Medulla oblongata (tissue), 1 donor: ENCODE measurements at regions not wholly inside any gene's neighbourhood (a gene's known extent, or its start where the extent isn't known, plus 50 kb on each side); places are given as distances from the start of the nearest gene placed in this dataset.
A peak's percentile ranks its signal among the peaks of the same experiment; 100 is the strongest.

Experiments
- DNase-seq: peaks from one replicate; pipeline ENCODE4 v3.0.0-alpha.2; 2015; ENCODE audit errors: extremely low spot score

DNA sequence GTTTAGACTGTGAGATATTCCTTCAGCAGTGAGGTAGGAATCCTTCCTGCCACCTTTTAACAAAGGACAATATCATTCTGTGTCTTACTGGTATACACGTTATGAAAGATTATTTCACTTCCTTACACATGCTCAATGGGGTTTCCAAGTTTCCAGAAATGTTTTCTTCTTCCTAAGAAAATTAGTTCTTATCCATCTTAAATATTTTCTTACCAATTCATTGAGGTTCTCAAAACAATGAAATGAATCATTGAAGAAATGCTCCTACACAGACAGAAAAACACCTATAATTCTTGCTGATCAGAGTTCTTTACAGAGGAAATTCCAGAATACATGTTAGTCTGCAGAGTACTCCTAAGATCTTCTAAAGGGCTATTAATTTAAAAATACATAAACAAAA lies 51.4 kb upstream of the SEC61G start:
- no peak for DNase-seq

DNA sequence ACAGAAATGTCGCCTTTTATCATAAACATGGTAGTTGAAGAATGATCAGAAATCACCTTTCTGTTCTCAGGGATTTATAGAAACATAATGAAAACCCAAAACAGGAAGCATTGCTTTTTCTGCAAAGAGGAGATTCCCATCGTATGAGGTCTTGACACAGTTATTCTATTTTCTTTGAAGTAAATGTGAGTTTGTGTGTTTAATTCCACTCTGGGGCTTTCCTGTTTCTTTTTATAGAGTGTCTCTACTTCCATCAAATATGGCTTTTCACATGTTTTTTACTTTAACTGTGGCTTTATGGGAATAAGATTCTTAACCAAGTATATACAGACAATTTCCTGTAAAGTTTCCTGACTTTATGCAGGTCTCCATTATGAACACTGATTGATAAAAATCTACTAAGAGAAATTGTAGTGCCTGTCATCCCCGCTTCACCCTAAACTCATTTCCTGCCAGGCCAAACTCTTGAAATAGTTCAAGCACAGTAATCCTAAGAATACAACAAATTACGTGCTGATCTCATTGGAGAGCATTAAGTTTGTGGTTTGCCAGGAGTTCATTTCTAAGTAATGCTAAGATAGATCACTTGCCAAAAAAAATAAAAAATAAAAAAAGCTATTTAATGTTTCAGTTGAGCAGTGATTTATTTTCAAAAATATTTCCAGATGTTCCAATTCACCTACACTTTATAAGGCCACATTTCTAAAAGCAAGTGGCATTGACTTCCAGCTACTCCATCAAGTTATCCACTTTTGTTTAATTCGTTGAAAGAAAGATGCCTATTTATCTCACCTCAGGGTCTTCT lies 52.2 kb upstream of the SEC61G start:
- no peak for DNase-seq

DNA sequence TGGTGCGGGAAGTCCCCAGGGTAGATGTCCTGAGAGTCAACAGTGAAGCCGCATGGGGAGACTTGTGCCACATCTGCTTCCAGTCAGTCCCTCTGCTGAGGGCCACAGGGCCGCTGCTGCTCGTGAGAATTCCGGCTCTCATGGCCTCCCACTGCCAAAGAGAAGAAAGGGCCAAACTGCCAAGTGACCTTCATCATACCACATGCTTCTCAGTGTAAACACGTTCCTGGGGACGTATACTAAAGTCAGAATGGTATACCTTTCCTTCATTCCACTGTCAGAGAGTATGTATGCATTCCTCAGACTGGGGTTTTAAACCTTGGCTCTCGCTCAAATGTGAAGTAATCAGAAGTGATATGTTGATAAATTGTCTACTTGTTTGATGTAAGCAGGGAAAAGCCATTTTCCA lies 52.8 kb upstream of the SEC61G start:
- DNase-seq, result no peak

DNA sequence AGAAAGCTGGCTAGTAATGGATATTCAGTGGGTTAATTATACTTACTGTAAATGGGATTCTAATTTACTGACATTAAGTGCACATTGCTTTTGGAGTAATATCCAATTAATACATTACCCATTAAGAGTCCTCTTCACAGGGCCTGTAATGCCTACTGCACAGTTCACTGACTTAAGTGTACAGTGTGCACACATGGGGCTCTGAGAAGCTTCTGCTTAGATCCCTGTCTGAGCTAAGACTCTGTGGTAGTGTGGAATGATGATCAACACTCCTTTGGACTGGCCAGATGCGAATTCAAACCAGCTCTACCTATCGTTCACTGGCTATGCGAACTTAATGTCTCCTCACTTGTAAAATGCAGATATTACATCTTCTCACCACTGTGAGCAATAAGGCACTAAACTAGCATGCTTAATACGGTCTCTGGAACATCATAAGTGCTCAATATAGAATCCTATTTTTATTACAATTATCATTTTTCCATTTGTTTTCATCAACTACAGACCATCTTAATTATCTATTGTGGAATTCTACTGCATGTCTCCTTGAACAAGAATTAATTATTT lies 53.8 kb upstream of the SEC61G start:
- no peak for DNase-seq

DNA sequence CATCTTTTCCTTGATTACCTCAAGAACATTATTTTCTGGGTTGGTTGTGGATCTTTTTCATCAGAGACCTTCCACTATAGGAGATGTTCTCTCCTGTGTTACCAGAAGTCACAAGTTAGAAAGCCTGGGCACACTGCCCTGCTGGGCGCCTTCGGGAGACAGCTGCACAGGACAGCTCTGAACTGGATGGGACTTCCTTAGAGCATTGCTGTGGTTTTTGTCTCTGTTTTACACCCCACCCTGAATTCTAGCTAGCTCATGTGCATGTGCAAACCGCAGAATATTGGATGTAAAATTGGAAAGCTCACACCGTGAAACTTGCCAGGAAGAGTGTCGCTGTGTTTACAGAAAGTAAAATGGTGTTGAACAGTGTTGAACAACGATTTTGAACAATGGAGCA lies 54.4 kb upstream of the SEC61G start:
- peak; percentile 47 for DNase-seq

DNA sequence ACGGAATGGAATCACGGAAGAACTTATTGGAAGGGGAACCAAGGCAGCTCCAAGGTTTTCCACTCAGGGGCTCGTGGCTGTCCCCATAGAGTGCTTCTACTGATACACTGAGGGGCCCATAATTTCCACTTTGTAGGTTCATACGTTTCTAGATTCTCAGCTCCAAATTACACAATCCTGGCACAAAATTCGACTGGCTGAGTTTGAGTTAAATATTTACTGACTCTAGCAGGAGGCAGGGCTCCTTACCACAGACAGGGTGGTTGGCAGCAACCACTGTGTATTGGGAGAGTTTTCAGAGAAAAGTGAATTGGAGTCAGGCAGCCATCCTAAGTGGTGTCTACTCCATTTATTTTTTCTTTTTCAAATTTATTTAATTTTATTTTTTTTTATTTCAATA lies 55.4 kb upstream of the SEC61G start:
- no peak for DNase-seq

DNA sequence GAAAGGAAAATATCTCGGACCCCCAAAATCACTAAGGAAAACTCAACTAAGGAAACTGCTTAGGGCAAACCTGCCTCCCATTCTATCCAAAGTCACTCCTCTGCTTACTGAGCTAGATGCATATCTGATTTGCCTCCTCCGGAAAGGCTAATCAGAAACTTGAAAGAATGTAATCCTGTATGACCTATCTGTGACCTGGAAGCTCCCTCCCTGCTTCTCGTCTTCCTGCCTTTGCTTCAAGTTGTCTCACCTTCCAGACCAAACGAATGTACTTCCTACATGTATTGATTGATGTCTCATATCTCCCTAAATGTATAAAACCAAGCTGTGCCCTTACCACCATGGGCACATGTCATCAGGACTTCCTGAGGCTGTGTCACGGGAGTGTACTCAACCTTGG lies 58.1 kb upstream of the SEC61G start:
- DNase-seq, result no peak

DNA sequence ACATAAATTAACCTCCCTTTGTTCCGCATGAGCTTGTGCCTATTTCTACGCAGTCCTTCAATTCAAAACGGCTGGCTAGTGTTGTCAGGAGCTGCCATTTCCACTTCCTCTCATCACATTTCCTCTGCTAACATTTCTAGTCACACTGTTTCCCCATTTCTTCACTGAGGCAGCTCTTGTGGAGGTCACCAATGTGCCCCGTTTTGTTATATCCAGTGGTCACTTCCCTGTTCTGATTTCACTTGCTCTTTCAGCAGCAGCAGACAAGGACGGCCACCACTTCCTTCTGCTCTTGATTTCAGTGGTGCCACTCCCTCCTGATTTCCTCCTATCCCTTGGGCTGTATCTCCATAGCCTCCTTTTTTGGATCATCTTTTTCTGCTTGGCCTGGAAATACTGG lies 64.8 kb upstream of the SEC61G start:
- DNase-seq, result peak; percentile 84

DNA sequence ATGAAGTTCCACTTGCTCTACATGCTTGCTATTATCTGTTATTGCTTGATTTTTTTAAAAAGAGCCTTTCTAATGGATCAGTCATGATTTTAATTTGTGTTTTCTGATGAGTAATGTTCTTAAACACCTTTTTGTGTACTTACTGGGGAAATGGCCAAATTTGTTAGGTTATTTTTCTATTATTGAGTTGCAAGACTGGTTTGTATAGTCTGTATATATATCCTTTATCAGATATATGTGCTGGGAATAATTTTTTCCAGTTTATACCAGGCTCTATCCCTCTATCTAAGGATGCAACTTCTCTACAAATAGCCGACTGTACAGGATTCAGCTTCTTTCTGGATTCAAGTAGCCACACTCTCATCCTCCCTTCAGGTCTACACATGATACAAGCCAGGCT lies 65.6 kb upstream of the SEC61G start:
- DNase-seq, result no peak

DNA sequence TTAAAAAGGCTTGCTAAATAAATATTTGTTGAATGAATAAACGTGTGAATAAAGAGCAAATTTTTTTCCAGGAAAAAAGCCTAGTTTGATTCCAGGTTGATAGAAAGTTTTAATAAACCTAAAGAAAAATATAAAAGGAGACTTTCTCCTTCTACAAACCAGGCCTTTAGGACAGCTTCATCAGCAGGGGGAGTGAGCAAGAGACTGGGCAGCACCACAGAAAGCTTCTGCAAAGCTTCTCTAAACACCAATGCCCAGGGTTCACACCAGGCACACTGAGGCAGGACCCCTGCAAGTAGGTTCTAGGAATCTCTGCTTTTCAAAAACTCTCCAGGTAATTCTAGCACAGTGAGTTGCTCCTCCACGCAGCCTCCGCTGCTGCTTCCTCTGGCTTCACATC lies 66.4 kb upstream of the SEC61G start:
- DNase-seq, result no peak

DNA sequence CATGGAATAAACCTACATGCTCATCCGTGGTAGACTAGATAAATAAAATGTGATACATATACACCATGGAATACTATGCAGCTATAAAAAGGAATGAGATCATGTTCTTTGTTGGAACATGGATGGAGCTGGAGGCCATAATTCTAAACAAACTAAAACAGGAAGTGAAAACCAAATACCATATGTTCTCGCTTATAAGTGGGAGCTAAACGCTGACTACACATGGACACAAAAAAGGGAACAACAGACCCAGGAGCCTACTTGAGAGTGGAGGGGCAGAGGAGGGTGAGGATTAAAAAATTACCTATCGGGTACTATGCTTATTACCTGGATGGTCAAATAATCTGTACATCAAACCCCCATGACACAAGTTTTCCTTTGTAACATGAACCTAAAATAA lies 68.7 kb upstream of the SEC61G start:
- no peak for DNase-seq

DNA sequence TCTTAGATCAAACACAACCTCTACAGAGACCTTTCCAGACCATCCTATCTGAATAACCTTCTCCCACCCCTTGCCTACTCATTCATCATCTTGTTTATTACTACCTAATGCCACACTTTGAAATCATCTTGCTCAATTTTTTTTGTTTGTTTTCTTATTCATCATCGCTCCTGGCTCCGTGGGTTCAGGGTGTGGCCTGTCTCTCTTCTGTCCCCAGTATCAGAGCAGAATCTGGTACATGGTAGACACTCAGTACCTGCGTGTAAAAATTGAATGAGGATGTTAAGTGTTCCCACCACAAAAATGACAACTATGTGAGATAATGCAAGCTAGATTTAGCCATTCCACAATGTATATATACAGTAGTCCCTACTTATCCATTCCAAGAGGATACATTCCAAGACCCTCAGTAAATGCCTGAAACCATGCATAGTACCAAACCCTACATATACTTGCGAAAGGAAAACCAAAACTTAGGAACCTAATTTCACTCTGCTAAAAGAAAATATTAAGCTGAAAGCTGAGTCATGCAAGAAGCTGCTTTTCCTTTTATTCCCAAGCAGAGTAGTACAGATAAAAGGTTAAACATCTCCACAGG lies 72.1 kb upstream of the SEC61G start:
- no peak for DNase-seq

DNA sequence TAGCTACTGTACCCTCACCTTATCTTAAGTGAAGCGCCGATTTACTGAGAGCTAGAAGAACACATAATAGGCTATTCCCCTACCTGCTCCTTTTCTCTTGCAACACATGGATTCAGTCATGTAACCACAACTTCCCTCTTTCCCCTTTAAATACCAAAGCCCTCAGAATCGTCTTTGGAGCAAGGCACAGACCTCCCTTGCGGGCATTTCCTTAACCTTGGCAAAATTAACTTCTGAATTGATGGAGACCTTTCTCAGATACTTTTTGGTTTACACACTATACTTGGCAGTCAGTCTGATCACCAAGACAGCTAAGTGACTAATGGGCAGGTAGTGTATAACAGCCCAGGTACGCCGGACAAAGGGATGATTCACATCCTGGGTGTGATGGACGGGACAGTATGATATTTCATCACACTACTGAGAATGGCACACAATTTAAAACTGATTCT lies 72.7 kb upstream of the SEC61G start:
- DNase-seq, result peak; percentile 33

DNA sequence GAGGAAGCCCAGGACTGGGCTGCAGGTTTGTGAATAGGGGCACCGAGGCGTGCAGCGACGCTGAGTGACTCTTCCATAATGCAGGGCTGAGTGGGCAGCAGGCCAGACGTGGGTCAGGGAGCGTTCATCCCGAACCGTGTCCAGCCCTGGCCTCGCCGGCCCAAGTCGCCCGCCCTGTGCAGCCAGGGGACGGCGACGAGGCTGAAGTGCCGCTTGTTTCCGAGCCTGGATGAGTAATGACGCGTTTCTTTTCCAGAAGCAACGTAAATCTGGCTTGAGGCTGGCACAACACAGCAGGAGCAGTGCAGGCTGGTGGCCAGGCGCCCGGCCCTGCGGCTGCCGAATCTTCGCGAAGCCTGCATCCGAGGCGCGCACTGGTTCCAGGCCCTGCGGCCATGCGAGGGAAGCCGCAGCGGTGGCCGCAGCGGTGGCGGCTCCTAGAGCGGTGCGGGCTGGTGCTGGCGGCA lies 74.0 kb upstream of the SEC61G start:
- DNase-seq, result no peak

DNA sequence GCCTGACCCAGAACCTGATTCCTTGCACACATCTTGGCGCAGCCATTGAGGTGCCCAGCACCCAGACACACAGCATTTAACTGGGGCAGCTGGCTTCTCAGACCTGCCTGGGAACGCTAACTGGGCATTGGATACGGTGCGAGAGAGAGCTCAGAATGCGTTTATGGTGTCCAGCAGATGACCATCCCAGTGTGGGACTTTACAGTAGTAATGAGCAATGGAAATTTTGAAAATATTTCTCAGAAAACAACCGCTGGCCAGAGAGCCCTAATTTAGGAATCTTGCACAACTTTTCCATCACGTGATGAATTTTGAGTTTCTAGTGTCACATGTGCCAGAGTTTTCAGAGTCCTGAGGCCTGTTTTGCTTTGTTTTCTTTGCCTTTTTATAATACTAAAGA lies 78.2 kb upstream of the SEC61G start:
- DNase-seq, result no peak

DNA sequence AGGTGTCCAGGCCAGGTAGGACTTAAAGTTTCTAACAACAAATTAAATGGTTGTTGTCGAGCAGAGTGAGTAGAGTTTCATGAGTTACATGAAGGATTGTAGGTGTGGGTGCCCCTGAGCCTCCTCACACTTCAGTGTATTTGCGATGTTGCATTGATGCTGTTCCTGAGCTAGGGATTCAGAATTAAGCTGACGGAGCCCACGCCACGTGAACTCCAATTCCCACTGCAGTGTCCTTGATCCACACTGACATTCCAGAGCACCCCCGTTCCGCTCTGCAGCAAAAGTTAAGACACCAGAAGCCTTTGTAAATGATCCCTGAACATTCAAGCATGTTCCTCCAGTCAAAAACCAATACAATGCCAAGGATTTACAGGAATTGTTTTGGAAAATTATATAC lies 78.8 kb upstream of the SEC61G start:
- DNase-seq, result no peak

DNA sequence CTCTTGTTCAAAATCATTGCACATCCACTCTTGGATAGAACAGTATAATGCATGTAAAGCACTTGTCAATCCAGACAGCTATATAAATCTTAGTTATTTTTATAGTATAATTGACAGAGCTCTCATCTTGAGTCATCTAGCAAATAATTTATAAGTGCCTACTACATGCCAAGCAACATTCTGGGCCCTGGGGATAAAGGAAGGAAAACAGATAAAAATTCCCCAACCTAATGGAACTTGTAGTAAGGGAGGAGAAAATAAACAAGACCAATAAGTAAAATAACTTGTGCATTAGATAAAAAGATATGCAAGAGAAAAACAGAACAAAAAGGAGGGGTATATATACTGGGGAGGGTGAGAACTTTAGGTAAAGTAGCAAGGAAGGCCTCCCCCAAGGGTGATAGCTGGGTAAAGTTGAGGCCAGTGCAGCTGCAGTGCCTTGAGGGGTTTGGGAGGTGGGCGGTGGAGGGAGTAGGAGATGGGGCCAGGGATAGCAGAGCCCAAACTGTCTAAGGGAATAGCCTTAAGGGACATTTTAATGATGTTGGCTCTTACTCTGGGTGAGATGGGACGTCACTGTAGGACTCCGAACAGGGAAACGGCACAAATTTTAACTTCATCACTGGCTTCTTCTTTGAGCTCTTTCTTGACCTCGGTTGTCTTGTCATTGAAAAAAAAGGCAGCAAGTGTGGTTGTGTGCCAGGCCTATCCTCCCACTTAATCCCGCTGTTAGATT lies 79.3 kb upstream of the SEC61G start:
- DNase-seq, result no peak

DNA sequence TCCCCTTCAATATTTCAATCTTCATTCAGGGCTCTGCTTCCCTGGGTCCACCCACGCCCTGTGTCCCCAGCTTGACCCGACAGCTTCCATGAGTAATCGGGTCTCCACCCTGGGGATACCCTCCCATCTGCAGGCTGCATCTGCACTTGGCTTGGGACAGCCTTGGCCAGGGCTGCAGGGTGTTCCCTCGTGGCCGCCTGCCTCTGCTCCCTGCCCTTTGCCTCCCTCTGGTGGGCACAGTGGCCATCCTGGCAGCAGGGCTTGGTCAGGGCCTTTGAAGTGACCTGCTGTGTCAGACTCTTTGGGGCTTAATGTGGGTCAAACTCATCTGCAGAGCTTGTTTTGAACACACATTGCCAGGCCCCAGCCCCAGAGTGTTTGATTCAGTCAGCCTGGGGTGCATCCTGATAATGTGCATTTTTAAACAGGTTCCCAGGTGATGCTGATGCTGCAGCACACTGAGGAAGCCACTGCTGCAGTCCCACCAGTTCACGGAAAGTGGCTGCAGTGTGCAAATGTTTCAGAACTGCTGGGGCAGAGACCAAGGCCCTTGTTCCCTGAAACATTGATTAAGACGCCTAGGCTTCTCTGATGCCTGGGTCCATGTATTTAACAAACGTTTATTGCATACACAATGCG lies 80.7 kb upstream of the SEC61G start:
- DNase-seq, result peak; percentile 50

DNA sequence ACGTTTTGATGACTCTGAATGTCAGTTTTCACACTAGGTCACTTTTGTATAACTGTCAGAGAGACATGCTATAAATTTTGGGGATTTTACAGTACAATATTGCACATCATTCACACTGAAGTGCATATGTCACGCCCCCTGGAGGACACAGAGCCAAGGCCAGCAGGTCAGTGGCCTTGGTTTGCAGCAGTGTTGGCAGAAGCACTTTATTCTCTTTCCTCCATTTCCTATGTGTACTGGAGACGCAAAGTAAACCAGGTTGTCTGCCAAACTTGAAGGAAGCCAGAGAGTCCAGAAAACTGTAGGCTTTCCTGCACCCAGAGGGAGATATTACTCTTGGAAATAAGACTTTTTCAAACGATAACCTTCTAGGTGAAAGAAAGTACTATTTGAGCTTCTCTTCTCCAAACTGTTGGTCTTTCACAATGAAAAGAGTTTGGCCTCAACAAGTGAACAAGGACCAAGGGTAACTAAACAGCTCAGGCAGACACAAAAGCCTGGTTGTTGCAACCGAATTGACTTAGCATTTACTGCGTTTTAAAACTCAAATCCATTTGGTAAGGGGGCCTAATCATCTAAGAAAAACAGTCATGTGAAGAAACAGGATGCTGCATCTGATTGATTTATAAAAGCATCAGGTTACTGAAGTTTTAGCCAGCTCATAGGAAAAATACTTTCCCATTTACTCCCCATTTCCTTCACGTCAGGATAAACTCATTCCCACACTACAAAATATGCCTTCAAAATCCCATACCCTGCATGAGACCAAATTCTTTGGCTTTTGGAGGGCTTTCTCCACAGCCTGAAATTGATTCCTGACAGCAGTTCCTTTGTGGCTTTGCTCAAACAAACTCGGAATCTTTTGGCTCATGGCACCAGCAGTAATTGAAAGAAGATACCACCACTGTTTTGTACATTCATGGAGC lies 83.0 kb upstream of the SEC61G start:
- no peak for DNase-seq

DNA sequence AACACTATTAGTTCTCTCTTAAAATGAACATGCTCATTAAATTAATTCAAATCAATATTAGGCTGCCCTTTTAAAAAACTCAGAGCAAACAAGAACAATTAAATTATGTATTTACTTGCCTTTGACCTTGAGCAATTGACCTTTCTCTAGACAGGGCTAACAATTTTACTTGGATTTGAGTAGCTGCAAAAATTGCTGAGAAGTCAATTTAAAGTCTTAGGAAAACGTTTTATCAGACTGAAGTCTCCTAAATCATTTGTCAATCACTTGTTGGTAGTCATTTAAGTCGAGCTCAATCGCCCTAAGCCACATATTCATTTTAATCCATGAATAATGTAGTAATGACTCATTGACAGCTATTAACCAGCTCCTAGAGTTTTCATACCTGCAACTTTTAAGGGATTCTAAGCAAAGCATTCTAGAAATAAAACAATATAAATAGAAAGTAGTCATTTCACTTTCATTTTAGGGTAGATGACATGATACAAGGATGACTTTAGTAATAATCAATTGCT lies 84.9 kb upstream of the SEC61G start:
- DNase-seq, result no peak

DNA sequence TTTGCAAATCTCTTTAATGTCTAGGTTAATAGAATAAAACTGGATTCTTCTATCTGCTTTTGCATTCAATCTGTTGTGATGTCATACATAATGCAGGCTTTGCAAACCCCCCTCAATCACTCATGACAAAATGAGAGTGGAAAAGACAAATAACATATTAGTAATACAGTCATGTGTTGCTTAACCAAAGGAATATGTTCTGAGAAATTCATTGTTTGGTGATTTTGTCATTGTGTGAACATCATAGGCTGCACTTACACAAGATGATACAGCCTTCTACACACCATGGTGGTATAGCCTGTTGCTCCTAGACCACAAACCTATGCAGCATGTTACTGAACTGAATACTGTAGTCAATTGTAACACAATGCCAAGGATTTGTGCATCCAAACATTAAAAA lies 87.3 kb upstream of the SEC61G start:
- DNase-seq, result no peak
